Epithelial cell of esophagus (primary cell): ENCODE measurements at regions not wholly inside any gene's neighbourhood (a gene's known extent, or its start where the extent isn't known, plus 50 kb on each side); places are given as distances from the start of the nearest gene placed in this dataset.

Source experiments
- DNase-seq: peaks from one replicate; pipeline ENCODE4 v3.0.0; 2010; ENCODE audit warnings: low read depth
- H3K4me3 ChIP-seq: 2 replicates; pipeline ENCODE4 v1.5.1; 2011; ENCODE audit warnings: mild to moderate bottlenecking, low read length, control low read depth
- TF ChIP-seq, protein P1 (sequence below): IDR thresholded peaks from 2 replicates; pipeline ENCODE4 v1.5.1; 2011; ENCODE audit warnings: low read depth, mild to moderate bottlenecking, low read length, control low read depth, inconsistent platforms; ENCODE audit not compliant: insufficient read depth; ENCODE audit errors: missing control alignments

DNA sequence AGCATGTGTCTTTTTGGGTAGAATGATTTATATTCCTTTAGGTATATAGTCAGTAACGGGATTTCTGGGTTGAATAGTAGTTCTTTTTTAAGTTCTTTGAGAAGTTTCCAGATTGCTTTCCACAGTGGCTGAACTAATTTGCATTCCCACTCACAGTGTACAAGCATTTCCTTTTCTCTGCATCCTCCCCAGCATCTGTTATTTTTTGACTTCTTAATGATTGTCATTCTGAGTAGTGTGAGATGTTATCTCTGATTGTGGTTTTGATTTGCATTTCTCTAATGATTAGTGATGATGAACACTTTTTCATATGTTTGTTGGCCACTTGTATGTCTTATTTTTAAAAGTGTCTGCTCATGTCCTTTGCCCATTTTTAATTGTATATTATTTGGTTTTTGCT lies 337.6 kb downstream of the EFHB start:
- TF ChIP-seq, protein P1, sequence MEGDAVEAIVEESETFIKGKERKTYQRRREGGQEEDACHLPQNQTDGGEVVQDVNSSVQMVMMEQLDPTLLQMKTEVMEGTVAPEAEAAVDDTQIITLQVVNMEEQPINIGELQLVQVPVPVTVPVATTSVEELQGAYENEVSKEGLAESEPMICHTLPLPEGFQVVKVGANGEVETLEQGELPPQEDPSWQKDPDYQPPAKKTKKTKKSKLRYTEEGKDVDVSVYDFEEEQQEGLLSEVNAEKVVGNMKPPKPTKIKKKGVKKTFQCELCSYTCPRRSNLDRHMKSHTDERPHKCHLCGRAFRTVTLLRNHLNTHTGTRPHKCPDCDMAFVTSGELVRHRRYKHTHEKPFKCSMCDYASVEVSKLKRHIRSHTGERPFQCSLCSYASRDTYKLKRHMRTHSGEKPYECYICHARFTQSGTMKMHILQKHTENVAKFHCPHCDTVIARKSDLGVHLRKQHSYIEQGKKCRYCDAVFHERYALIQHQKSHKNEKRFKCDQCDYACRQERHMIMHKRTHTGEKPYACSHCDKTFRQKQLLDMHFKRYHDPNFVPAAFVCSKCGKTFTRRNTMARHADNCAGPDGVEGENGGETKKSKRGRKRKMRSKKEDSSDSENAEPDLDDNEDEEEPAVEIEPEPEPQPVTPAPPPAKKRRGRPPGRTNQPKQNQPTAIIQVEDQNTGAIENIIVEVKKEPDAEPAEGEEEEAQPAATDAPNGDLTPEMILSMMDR, result no peak
- DNase-seq, result no peak
- H3K4me3 ChIP-seq, result no peak overlapping the region

DNA sequence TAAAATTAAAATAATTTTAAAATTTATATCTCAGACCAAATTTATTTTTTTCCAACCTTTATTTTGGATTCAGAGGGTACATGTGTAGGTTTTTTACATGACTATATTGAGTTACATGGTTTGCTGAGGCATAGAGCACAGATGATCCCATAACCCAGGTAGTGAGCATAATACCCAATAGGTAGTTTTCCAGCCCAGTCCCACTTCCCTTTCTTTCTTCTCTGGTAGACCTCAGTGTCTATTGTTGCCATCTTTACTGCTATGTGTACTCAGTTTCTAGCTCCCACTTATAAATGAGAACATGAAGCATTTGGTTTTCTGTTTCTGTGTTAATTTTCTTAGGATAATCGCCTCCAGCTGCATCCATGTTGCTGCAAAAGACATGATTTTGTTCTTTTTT lies 338.1 kb downstream of the EFHB start:
- TF ChIP-seq, protein P1, result no peak
- DNase-seq, result no peak
- H3K4me3 ChIP-seq, result no peak overlapping the region
